Mesendoderm (in vitro differentiated cells): ENCODE measurements at regions not wholly inside any gene's neighbourhood (a gene's known extent, or its start where the extent isn't known, plus 50 kb on each side); places are given as distances from the start of the nearest gene placed in this dataset.
"Not testable (repeated sequence)": the region's sequence is repeated elsewhere in the genome, so short reads cannot be mapped to it uniquely, and the experiment has no call there.

Source experiments
- DNase-seq: peaks from one replicate; pipeline ENCODE4 v3.0.0; 2013
- H2AK5ac ChIP-seq: 2 replicates; pipeline ENCODE4 v1.6.1; 2013; ENCODE audit warnings: low read length, inconsistent platforms
- H2BK120ac ChIP-seq: 2 replicates; pipeline ENCODE4 v1.6.1; 2013; ENCODE audit warnings: low read depth, mild to moderate bottlenecking, low read length, moderate library complexity, mixed read lengths
- H2BK15ac ChIP-seq: replicated peaks from 2 replicates; pipeline ENCODE4 v1.6.1; 2013; ENCODE audit warnings: low read depth, mild to moderate bottlenecking, moderate library complexity
- H2BK5ac ChIP-seq: 2 replicates; pipeline ENCODE4 v1.6.1; 2013; ENCODE audit warnings: low read length, inconsistent platforms
- H3K18ac ChIP-seq: 2 replicates; pipeline ENCODE4 v1.6.1; 2013; ENCODE audit warnings: mild to moderate bottlenecking, low read length, mixed read lengths
- H3K23ac ChIP-seq: one replicate; pipeline ENCODE4 v1.6.1; 2013; ENCODE audit warnings: low read length
- H3K27ac ChIP-seq: 2 replicates; pipeline ENCODE4 v1.5.1; 2013; ENCODE audit warnings: low read depth, mild to moderate bottlenecking, inconsistent platforms, low read length, moderate library complexity
- H3K27me3 ChIP-seq: 2 replicates; pipeline ENCODE4 v1.6.1; 2013; ENCODE audit warnings: low read length, control low read depth, mild to moderate bottlenecking, inconsistent platforms; ENCODE audit not compliant: insufficient read depth, poor library complexity
- H3K36me3 ChIP-seq: 2 replicates; pipeline ENCODE4 v1.6.1; 2013; ENCODE audit warnings: low read length, inconsistent platforms; ENCODE audit not compliant: control insufficient read depth, insufficient read depth
- H3K4ac ChIP-seq: one replicate; pipeline ENCODE4 v1.6.1; 2013; ENCODE audit warnings: low read depth, mild to moderate bottlenecking, low read length, moderate library complexity
- H3K4me1 ChIP-seq: 2 replicates; pipeline ENCODE4 v1.6.1; 2013; ENCODE audit warnings: low read depth, low read length, inconsistent platforms; ENCODE audit not compliant: control insufficient read depth
- H3K4me2 ChIP-seq: 2 replicates; pipeline ENCODE4 v1.6.1; 2013; ENCODE audit warnings: low read length
- H3K4me3 ChIP-seq: 2 replicates; pipeline ENCODE4 v1.5.1; 2013; ENCODE audit warnings: mild to moderate bottlenecking, low read length
- H3K56ac ChIP-seq: one replicate; pipeline ENCODE4 v1.6.1; 2013; ENCODE audit warnings: low read length
- H3K79me1 ChIP-seq: 2 replicates; pipeline ENCODE4 v1.6.1; 2013; ENCODE audit warnings: low read length, inconsistent platforms
- H3K79me2 ChIP-seq: 2 replicates; pipeline ENCODE4 v1.6.1; 2013; ENCODE audit warnings: mild to moderate bottlenecking, low read length; ENCODE audit not compliant: control insufficient read depth, insufficient read depth
- H3K9ac ChIP-seq: 2 replicates; pipeline ENCODE4 v1.6.1; 2013; ENCODE audit warnings: low read length, inconsistent platforms
- H4K5ac ChIP-seq: one replicate; pipeline ENCODE4 v1.6.1; 2013; ENCODE audit warnings: low read length
- H4K8ac ChIP-seq: one replicate; pipeline ENCODE4 v1.6.1; 2013; ENCODE audit warnings: low read depth, mild to moderate bottlenecking, control low read depth, low read length, moderate library complexity
- WGBS: extraction: QIAGEN DNeasy Blood & Tissue Kit; methylation state at CpG from one replicate; pipeline ENCODE4 v1.1.7; 2013; ENCODE audit warnings: low lambda C conversion rate, missing lambda C conversion rate; ENCODE audit not compliant: insufficient coverage; ENCODE audit errors: extremely low coverage; 5-methylcytosine and 5-hydroxymethylcytosine counted together

- Histone ChIP-seq H4K8ac (no peak overlapping the region), H3K23ac (no peak overlapping the region), H3K4me2 (no peak overlapping the region), H3K9ac (no peak overlapping the region), H2AK5ac (no peak overlapping the region), H3K27ac (no peak overlapping the region), H3K56ac (no peak overlapping the region), H3K4me1 (no peaks in the 10 kb centered on the region), H4K5ac (no peak overlapping the region), H3K27me3 (no peaks in the 10 kb centered on the region), H2BK15ac (no peak overlapping the region), H2BK120ac (no peak overlapping the region), H3K4me3 (no peak overlapping the region), H3K79me1 (no peaks in the 10 kb centered on the region), H3K4ac (no peak overlapping the region), H3K18ac (no peak overlapping the region), H3K36me3 (no peaks in the 10 kb centered on the region), H3K79me2 (no peaks in the 10 kb centered on the region), H2BK5ac (no peak overlapping the region)
- no peak for DNase-seq
Observed at GRCh38 chr2:223283771-223284170, 231.8 kb downstream of the KCNE4 start.

- H3K79me2 ChIP-seq: no peaks in the 10 kb centered on the region
- no peak overlapping the region for H3K27ac ChIP-seq
- WGBS: no CpG with 5 or more reads among the region's 6 CpGs
- H3K4me1 ChIP-seq: no peaks in the 10 kb centered on the region
- DNase-seq: no peak
- H3K9ac ChIP-seq: no peak overlapping the region
- no peak overlapping the region for H3K4me2 ChIP-seq
- H3K4me3 ChIP-seq: no peak overlapping the region
- H4K8ac ChIP-seq: no peak overlapping the region
- H2BK5ac ChIP-seq: no peak overlapping the region
- no peak overlapping the region for H2BK120ac ChIP-seq
- H3K23ac ChIP-seq: no peak overlapping the region
- H3K79me1 ChIP-seq: no peaks in the 10 kb centered on the region
- no peaks in the 10 kb centered on the region for H3K27me3 ChIP-seq
- no peak overlapping the region for H2BK15ac ChIP-seq
- H3K18ac ChIP-seq: no peak overlapping the region
- H3K4ac ChIP-seq: no peak overlapping the region
- H2AK5ac ChIP-seq: no peak overlapping the region
- no peak overlapping the region for H4K5ac ChIP-seq
- H3K36me3 ChIP-seq: no peaks in the 10 kb centered on the region
- no peak overlapping the region for H3K56ac ChIP-seq
Observed at GRCh38 chr2:223285370-223286265, 233.6 kb downstream of the KCNE4 start.

GRCh38 chr2:223294756-223295155 lies 242.8 kb downstream of the KCNE4 start:
- Histone ChIP-seq H3K79me2 (no peaks in the 10 kb centered on the region), H3K36me3 (no peaks in the 10 kb centered on the region), H3K56ac (no peak overlapping the region), H3K27ac (no peak overlapping the region), H3K4me3 (no peak overlapping the region), H3K4me1 (no peaks in the 10 kb centered on the region), H3K4me2 (no peak overlapping the region), H3K18ac (no peak overlapping the region), H2BK5ac (no peak overlapping the region), H3K79me1 (no peaks in the 10 kb centered on the region), H4K8ac (no peak overlapping the region), H3K4ac (no peak overlapping the region), H3K9ac (no peak overlapping the region), H2AK5ac (no peak overlapping the region), H2BK15ac (no peak overlapping the region), H2BK120ac (no peak overlapping the region), H3K23ac (no peak overlapping the region), H3K27me3 (no peaks in the 10 kb centered on the region), H4K5ac (no peak overlapping the region)
- no peak for DNase-seq

GRCh38 chr2:223297788-223298187 lies 245.8 kb downstream of the KCNE4 start:
- Histone ChIP-seq H3K4me3 (no peak overlapping the region), H3K18ac (no peak overlapping the region), H2BK5ac (no peak overlapping the region), H2BK15ac (no peak overlapping the region), H3K9ac (no peak overlapping the region), H4K8ac (no peak overlapping the region), H3K27ac (no peak overlapping the region), H3K27me3 (no peaks in the 10 kb centered on the region), H3K4ac (no peak overlapping the region), H2AK5ac (no peak overlapping the region), H3K4me1 (no peaks in the 10 kb centered on the region), H3K79me2 (no peaks in the 10 kb centered on the region), H3K56ac (no peak overlapping the region), H3K36me3 (no peaks in the 10 kb centered on the region), H2BK120ac (no peak overlapping the region), H3K4me2 (no peak overlapping the region), H3K79me1 (no peaks in the 10 kb centered on the region), H3K23ac (no peak overlapping the region), H4K5ac (no peak overlapping the region)
- DNase-seq: no peak

- DNase-seq, H3K9ac ChIP-seq, H4K8ac ChIP-seq, H3K27me3 ChIP-seq, H3K4ac ChIP-seq, H3K36me3 ChIP-seq, H3K23ac ChIP-seq, H3K4me2 ChIP-seq, H2AK5ac ChIP-seq, H4K5ac ChIP-seq, H3K18ac ChIP-seq, H3K56ac ChIP-seq, H3K27ac ChIP-seq, H3K4me1 ChIP-seq, H2BK15ac ChIP-seq, H3K79me2 ChIP-seq, H2BK120ac ChIP-seq, H3K4me3 ChIP-seq, H3K79me1 ChIP-seq, H2BK5ac ChIP-seq: not testable (repeated sequence)
- WGBS: no CpG with 5 or more reads among the region's 4 CpGs
Observed at GRCh38 chr2:223298329-223298728, 246.3 kb downstream of the KCNE4 start.

- H3K9ac ChIP-seq: no peak overlapping the region
- no peaks in the 10 kb centered on the region for H3K36me3 ChIP-seq
- WGBS: no CpG with 5 or more reads among the region's 4 CpGs
- peak; percentile 17 for DNase-seq
- H3K27ac ChIP-seq: no peak overlapping the region
- no peaks in the 10 kb centered on the region for H3K27me3 ChIP-seq
- H3K4me1 ChIP-seq: no peaks in the 10 kb centered on the region
- H3K4ac ChIP-seq: no peak overlapping the region
- no peaks in the 10 kb centered on the region for H3K79me2 ChIP-seq
- H3K23ac ChIP-seq: no peak overlapping the region
- no peak overlapping the region for H2BK15ac ChIP-seq
- H4K8ac ChIP-seq: no peak overlapping the region
- H3K4me2 ChIP-seq: no peak overlapping the region
- H3K18ac ChIP-seq: no peak overlapping the region
- H2BK5ac ChIP-seq: no peak overlapping the region
- H2AK5ac ChIP-seq: no peak overlapping the region
- H3K4me3 ChIP-seq: no peak overlapping the region
- H4K5ac ChIP-seq: no peak overlapping the region
- no peak overlapping the region for H2BK120ac ChIP-seq
- H3K56ac ChIP-seq: no peak overlapping the region
- no peaks in the 10 kb centered on the region for H3K79me1 ChIP-seq
Observed at GRCh38 chr2:223300326-223300725, 248.3 kb downstream of the KCNE4 start.
